ENCODE measurements at regions not wholly inside any gene's neighbourhood (a gene's known extent, or its start where the extent isn't known, plus 50 kb on each side); places are given as distances from the start of the nearest gene placed in this dataset.

- H3K4me3 ChIP-seq (replicated peaks in 1 of 3) = no peak overlapping the region
- H3K4me1 ChIP-seq = no peaks in the 10 kb centered on the region
- no peak for TF ChIP-seq POLR2A (IDR thresholded peaks at IDR 0.05)
- no peak for TF ChIP-seq CTCF (IDR thresholded peaks at IDR 0.05)
- H3K27ac ChIP-seq = no peak overlapping the region
- intact Hi-C loops (cut with DNase I) = no loop called here
- no peak for DNase-seq
- H3K27me3 ChIP-seq = no peaks in the 10 kb centered on the region
- H3K36me3 ChIP-seq = no peaks in the 10 kb centered on the region
- H3K9me3 ChIP-seq = no peaks in the 10 kb centered on the region
Observed at GRCh38 chr14:85996551-85996950, 466.6 kb downstream of the FLRT2 start.

GRCh38 chr14:85991156-85991555 lies 461.2 kb downstream of the FLRT2 start:
- no peak for DNase-seq
- no peaks in the 10 kb centered on the region for H3K9me3 ChIP-seq
- 89 to 98% methylated on average over 4 of the region's 4 CpGs for WGBS, 2 donors
- intact Hi-C loops (cut with DNase I) = no loop called here
- no peak overlapping the region for H3K27ac ChIP-seq
- no peak for TF ChIP-seq POLR2A (IDR thresholded peaks at IDR 0.05)
- TF ChIP-seq CTCF (IDR thresholded peaks at IDR 0.05) = no peak
- no peaks in the 10 kb centered on the region for H3K36me3 ChIP-seq
- H3K4me1 ChIP-seq = no peaks in the 10 kb centered on the region
- no peaks in the 10 kb centered on the region for H3K27me3 ChIP-seq
- H3K4me3 ChIP-seq (replicated peaks in 1 of 3) = no peak overlapping the region

- no peak for DNase-seq
- 54 to 63% methylated on average over 5 of the region's 5 CpGs for WGBS, 2 donors
- Histone ChIP-seq H3K9me3 (no peaks in the 10 kb centered on the region), H3K36me3 (no peaks in the 10 kb centered on the region), H3K27ac (no peak overlapping the region), H3K4me3 (replicated peaks in 1 of 3) (no peak overlapping the region), H3K4me1 (no peaks in the 10 kb centered on the region), H3K27me3 (no peaks in the 10 kb centered on the region)
- intact Hi-C loops (cut with DNase I) = no loop called here
- no peak for TF ChIP-seq POLR2A (IDR thresholded peaks at IDR 0.05)
- TF ChIP-seq CTCF (IDR thresholded peaks at IDR 0.05) = no peak
Observed at GRCh38 chr14:85987907-85988306, 458.0 kb downstream of the FLRT2 start.

GRCh38 chr14:85987292-85987691 lies 457.3 kb downstream of the FLRT2 start:
- WGBS, 2 donors = 85 to 94% methylated on average over 1 of the region's 1 CpG
- H3K4me3 ChIP-seq (replicated peaks in 1 of 3) = no peak overlapping the region
- H3K9me3 ChIP-seq = no peaks in the 10 kb centered on the region
- H3K27ac ChIP-seq = no peak overlapping the region
- DNase-seq = no peak
- intact Hi-C loops (cut with DNase I) = no loop called here
- H3K36me3 ChIP-seq = no peaks in the 10 kb centered on the region
- TF ChIP-seq POLR2A (IDR thresholded peaks at IDR 0.05) (no peak), CTCF (IDR thresholded peaks at IDR 0.05) (no peak)
- H3K27me3 ChIP-seq = no peaks in the 10 kb centered on the region
- no peaks in the 10 kb centered on the region for H3K4me1 ChIP-seq

- no peak for TF ChIP-seq POLR2A (IDR thresholded peaks at IDR 0.05)
- no peak for TF ChIP-seq CTCF (IDR thresholded peaks at IDR 0.05)
- no peaks in the 10 kb centered on the region for H3K4me1 ChIP-seq
- no peaks in the 10 kb centered on the region for H3K36me3 ChIP-seq
- H3K27me3 ChIP-seq = no peaks in the 10 kb centered on the region
- 73 to 86% methylated on average over 1 of the region's 1 CpG for WGBS, 2 donors
- no peak for DNase-seq
- H3K9me3 ChIP-seq = no peaks in the 10 kb centered on the region
- intact Hi-C loops (cut with DNase I) = no loop called here
- H3K27ac ChIP-seq = no peak overlapping the region
- H3K4me3 ChIP-seq (replicated peaks in 1 of 3) = no peak overlapping the region
Observed at GRCh38 chr14:85978582-85979250, 448.8 kb downstream of the FLRT2 start.

Measured in thyroid gland (tissue), 4 donors.